HepG2 (cell line): ENCODE measurements at regions not wholly inside any gene's neighbourhood (a gene's known extent, or its start where the extent isn't known, plus 50 kb on each side); places are given as distances from the start of the nearest gene placed in this dataset.

ENCODE experiments used
- ATAC-seq: fragments of 200-7000 bp; cut with Tn5 transposase; 3 replicates; pipeline ENCODE4 v1.9.1; 2020; ENCODE audit warnings: mild to moderate bottlenecking, moderate library complexity
- BruUV-seq: library from RNA; stranded (reverse); fragments of 400-500 nt; replicated peaks from 2 replicates; lab custom pipeline; 2021; lab: Mats Ljungman, UMichigan
- CTCF ChIA-PET: fragments of 300-600 bp; formaldehyde crosslinking; extraction: SDS; loops from one replicate; lab custom pipeline; 2021; ENCODE audit warnings: low total read pairs, inconsistent platforms, low intra/inter-chr PET ratio; lab: Yijun Ruan, JAX
- POLR2A ChIA-PET: fragments of 350-600 bp; sonication (Branson Sonifier 250); formaldehyde crosslinking; loops from one replicate; lab custom pipeline; 2020; ENCODE audit warnings: antibody characterized with exemption, inconsistent platforms; lab: Yijun Ruan, JAX
- DNase-seq: peaks from one replicate; pipeline ENCODE4 v3.0.0-alpha.2; 2015; ENCODE audit warnings: low spot score
- FAIRE-seq: peaks from 3 replicates; lab custom pipeline; 2011; peaks lifted over from hg19 to GRCh38; lab: Jason Lieb, UNC
- H2AFZ ChIP-seq: one replicate; pipeline ENCODE4 v1.6.1; 2011; ENCODE audit warnings: low read length, inconsistent platforms
- H3K27ac ChIP-seq: fragments of 300-600 bp; 3 replicates; pipeline ENCODE4 v1.8.0; 2011; ENCODE audit warnings: mixed run types, mild to moderate bottlenecking, mixed read lengths, low read length, inconsistent platforms; ENCODE audit not compliant: insufficient read depth; ENCODE audit errors: extremely low read length
- H3K27me3 ChIP-seq, 2 experiments: fragments of 200-600 bp in 1 of 2; 2 replicates in 1 of 2; 3 replicates in 1 of 2; pipeline versions ENCODE4 v1.6.0 to v1.8.0; 2011; ENCODE audit warnings: low read length in 2 of 2, mild to moderate bottlenecking in 2 of 2, moderate library complexity in 2 of 2, inconsistent platforms in 1 of 2; ENCODE audit not compliant: insufficient read depth in 2 of 2, control insufficient read depth in 1 of 2
- H3K36me3 ChIP-seq, 2 experiments: fragments of 200-600 bp in 1 of 2; replicated peaks in 1 of 2; 2 replicates in 1 of 2; 3 replicates in 1 of 2; pipeline versions ENCODE4 v1.5.1 to v1.8.0; 2011; ENCODE audit warnings: low read length in 2 of 2, inconsistent platforms in 1 of 2; ENCODE audit not compliant: insufficient read depth in 2 of 2, control insufficient read depth in 1 of 2
- H3K4me1 ChIP-seq: 2 replicates; pipeline ENCODE4 v1.5.1; 2012; ENCODE audit warnings: low read length, inconsistent platforms; ENCODE audit not compliant: insufficient read depth
- H3K4me2 ChIP-seq: 2 replicates; pipeline ENCODE4 v1.6.0; 2011; ENCODE audit warnings: low read depth, low read length, inconsistent platforms
- H3K4me3 ChIP-seq, 3 experiments: fragments of 200-600 bp in 1 of 3; sonication (generic), shearing (Covaris generic) in 1 of 3; replicated peaks in 1 of 3; 2 replicates each; pipeline ENCODE4 v1.5.1; 2011 to 2016; ENCODE audit warnings: low read length in 3 of 3, inconsistent platforms in 2 of 3, low read depth in 2 of 3, mild to moderate bottlenecking in 2 of 3, control low read depth in 1 of 3, mixed read lengths in 1 of 3; ENCODE audit not compliant: insufficient read depth in 1 of 3
- H3K79me2 ChIP-seq: one replicate; pipeline ENCODE4 v1.6.1; 2011; ENCODE audit warnings: low read length, inconsistent platforms; ENCODE audit not compliant: insufficient read depth
- H3K9ac ChIP-seq: 2 replicates; pipeline ENCODE4 v1.6.0; 2011; ENCODE audit warnings: mild to moderate bottlenecking, low read depth, low read length, inconsistent platforms; ENCODE audit not compliant: insufficient read depth
- H3K9me3 ChIP-seq: 2 replicates; pipeline ENCODE4 v1.5.1; 2012; ENCODE audit warnings: mild to moderate bottlenecking, low read length
- H4K20me1 ChIP-seq: 2 replicates; pipeline ENCODE4 v1.6.0; 2011; ENCODE audit warnings: inconsistent platforms, mild to moderate bottlenecking, low read length, moderate library complexity; ENCODE audit not compliant: insufficient read depth
- ADNP ChIP-seq: sonication (generic); formaldehyde crosslinking; IDR thresholded peaks from 2 replicates; pipeline ENCODE4 v1.4.0; 2020; ENCODE audit warnings: missing genetic modification reagents
- CEBPB ChIP-seq: IDR thresholded peaks from 2 replicates; pipeline ENCODE4 v1.6.1; 2011; ENCODE audit warnings: low read depth, low read length, improper control_type of control experiment, borderline replicate concordance
- CEBPG ChIP-seq: IDR thresholded peaks from 2 replicates; pipeline ENCODE4 v1.6.1; 2016
- FOSL2 ChIP-seq: sonication (generic); formaldehyde crosslinking; IDR thresholded peaks from 2 replicates; pipeline ENCODE4 v1.4.0; 2020; ENCODE audit warnings: missing genetic modification reagents
- MAFF ChIP-seq: IDR thresholded peaks from 2 replicates; pipeline ENCODE4 v1.6.1; 2011; ENCODE audit warnings: low read depth, low read length, improper control_type of control experiment
- MAFK ChIP-seq, 2 experiments: IDR thresholded peaks in 1 of 2; conservative IDR thresholded peaks in 1 of 2; 2 replicates each; pipeline ENCODE4 v1.6.1; 2011; ENCODE audit warnings: improper control_type of control experiment in 2 of 2, low read length in 2 of 2
- RAD21 ChIP-seq: fragments of 450-650 bp; formaldehyde crosslinking; IDR thresholded peaks from 2 replicates; pipeline ENCODE4 v1.5.0; 2020; ENCODE audit warnings: mild to moderate bottlenecking
- WGBS: methylation state at CpG from one replicate; pipeline ENCODE4 v1.1.6; 2017; ENCODE audit warnings: low lambda C conversion rate; 5-methylcytosine and 5-hydroxymethylcytosine counted together
- in situ Hi-C: cut with HindIII; loops from 2 replicates; pipeline ENCODE4 v1.10.0; 2017; ENCODE audit warnings: low pct_unique_long_range_greater_than_20kb; ENCODE audit not compliant: extremely low pct_ligation_motif_present
- intact Hi-C: fragments of 100-400 bp; cut with micrococcal nuclease; formaldehyde crosslinking; loops from one replicate; pipeline ENCODE4 v1.10.0; 2022; ENCODE audit not compliant: unreplicated experiment

DNA sequence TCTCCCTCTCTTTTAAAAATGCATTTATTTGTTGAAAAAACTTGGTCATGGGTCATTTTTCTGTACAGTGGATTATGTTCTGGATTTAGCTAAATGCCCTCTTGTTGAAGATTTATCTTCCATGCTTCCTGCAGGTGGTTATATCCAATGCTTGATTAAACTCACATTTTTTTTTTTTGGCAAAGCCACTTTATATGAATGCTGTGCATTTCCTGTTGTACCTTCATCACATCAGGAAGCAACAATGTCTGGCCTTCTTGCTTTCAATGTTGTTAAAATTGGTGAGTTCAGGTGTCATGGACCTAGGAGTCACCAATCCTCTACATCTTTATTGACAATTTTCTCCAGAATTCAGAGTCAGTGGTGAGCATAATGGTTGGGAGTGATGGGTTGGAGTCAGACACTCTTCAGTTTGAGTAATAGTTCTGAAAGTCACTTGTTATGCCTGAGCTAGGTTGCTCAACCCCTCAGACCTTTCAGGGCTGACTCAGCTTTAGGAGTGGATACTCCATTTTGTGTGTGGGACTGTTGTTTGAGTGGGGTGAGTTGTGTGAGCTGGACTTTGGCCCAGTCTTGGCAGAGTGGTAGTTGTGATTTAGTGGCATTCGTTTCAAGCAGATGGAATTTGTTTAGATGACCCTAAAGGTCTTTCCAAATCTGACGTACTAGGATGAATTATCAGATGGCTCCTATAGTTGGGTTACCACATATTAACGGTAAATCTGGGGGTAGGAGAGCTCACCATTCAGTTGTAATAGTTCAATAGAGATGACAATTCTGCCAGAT lies 213.5 kb upstream of the ZNF32 start:
- DNase-seq (peak; percentile 31), ATAC-seq (no peak), FAIRE-seq (no peak)
- Histone ChIP-seq H4K20me1 (no peaks in the 10 kb centered on the region), H3K36me3 (no peaks in the 10 kb centered on the region), H3K4me3 (no peak overlapping the region), H3K4me1 (peaks cover 54% of the 10 kb centered on the region), H3K79me2 (no peaks in the 10 kb centered on the region), H3K9ac (no peak overlapping the region), H3K9me3 (no peaks in the 10 kb centered on the region), H3K27ac (no peak overlapping the region), H3K4me2 (no peak overlapping the region), H2AFZ (no peak overlapping the region), H3K27me3 (peaks cover 0 to 1% of the 10 kb centered on the region in 2 experiments; a peak in 1 of 5 replicates)
- intact Hi-C loops: loop anchor here (10.0 kb wide), 1 partner anchor 393 kb away; no protein-coding TSS in a partner anchor
- ChIA-PET POLR2A (no interaction called here), CTCF (no interaction called here)
- TF ChIP-seq MAFF (peak; percentile 31; the same call in 1 of the 2 replicates), RAD21 (CRISPR knock-in tag) (no peak), CEBPB (peak; percentile 51; the same call in 1 of the 2 replicates), FOSL2 (CRISPR knock-in tag) (peak; percentile 61), CEBPG (CRISPR knock-in tag) (0 out of 2 replicates have a peak, but pooled peaks have one; percentile 10)
- 72% methylated on average over 3 of the region's 3 CpGs for WGBS
- in situ Hi-C loops: no loop called here
- BruUV-seq: no TSS peak

GRCh38 chr10:43859016-43859525 lies 210.4 kb upstream of the ZNF32 start:
- H3K27me3 ChIP-seq: peaks cover 0 to 7% of the 10 kb centered on the region in 2 experiments; a peak in 2 of 5 replicates
- TF ChIP-seq MAFK (conservative IDR thresholded peaks at IDR 0.05 in 1 of 2, IDR thresholded peaks at IDR 0.05 in 1 of 2; ENCODE audit: low read length in 2 of 2) (peak; percentile 94 to 96), ADNP (CRISPR knock-in tag) (no peak), MAFF (peak; percentile 93)
- TF ChIP-seq, all 625 proteins: peak for 2
- DNase-seq: no peak
- H3K9me3 ChIP-seq: no peaks in the 10 kb centered on the region
- WGBS: 53% methylated on average over 6 of the region's 6 CpGs
- no peak for FAIRE-seq
- in situ Hi-C loops: no loop called here
- H3K9ac ChIP-seq: no peak overlapping the region
- CTCF ChIA-PET: no interaction called here
- intact Hi-C loops: no loop called here
- no peak overlapping the region for H3K27ac ChIP-seq
- no peaks in the 10 kb centered on the region for H3K79me2 ChIP-seq
- no peaks in the 10 kb centered on the region for H4K20me1 ChIP-seq
- no peak overlapping the region for H3K4me3 ChIP-seq
- no TSS peak for BruUV-seq
- peaks cover 28% of the 10 kb centered on the region for H3K4me1 ChIP-seq
- no peak for ATAC-seq
- H2AFZ ChIP-seq: no peak overlapping the region
- H3K36me3 ChIP-seq: no peaks in the 10 kb centered on the region
- no peak overlapping the region for H3K4me2 ChIP-seq
- POLR2A ChIA-PET: no interaction called here
